ENCODE measurements at regions not wholly inside any gene's neighbourhood (a gene's known extent, or its start where the extent isn't known, plus 50 kb on each side); places are given as distances from the start of the nearest gene placed in this dataset.

- peak; percentile 12 for DNase-seq
Observed at GRCh38 chr11:36817336-36817965, 219.4 kb upstream of the RAG2 start.

DNA sequence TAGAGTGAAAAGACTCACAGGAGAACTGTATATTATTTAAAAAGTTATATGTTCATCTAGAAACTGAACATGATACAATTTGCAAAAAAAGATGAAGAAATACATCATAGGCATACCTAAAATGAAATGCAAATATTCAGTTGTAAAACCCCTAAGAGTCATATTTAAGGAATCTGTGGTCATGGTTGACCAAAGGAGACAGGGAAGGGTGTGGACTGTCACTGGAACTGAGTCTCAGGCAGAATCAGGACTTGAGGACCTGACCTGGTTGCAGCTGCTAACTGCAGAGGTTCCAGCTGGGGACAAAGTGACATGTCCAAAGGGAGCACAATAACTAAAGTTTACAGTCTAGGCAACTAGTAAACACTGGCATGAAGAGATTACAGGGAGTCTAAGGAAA lies 211.3 kb upstream of the RAG2 start:
- no peak for DNase-seq

DNA sequence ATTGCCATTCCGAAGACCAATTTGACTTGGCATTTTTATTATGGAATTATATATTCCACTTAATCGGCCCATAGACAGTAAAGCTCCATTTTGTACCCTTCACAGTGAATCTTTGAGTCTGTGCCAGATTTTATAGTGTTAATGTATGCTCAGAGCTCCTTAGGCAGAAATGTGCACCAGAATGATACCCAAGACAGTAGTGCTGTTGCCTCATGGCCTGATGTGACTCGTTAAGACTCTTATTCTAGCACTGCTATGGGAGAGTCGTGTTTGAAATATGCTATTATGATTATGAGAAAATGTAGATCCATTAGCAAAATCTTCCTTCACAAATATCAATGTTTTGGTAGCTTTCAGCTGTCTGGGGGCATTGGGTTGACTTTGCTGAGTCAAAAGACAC lies 209.8 kb upstream of the RAG2 start:
- DNase-seq: no peak

GRCh38 chr11:36803084-36803483 lies 205.0 kb upstream of the RAG2 start:
- no peak for DNase-seq

DNA sequence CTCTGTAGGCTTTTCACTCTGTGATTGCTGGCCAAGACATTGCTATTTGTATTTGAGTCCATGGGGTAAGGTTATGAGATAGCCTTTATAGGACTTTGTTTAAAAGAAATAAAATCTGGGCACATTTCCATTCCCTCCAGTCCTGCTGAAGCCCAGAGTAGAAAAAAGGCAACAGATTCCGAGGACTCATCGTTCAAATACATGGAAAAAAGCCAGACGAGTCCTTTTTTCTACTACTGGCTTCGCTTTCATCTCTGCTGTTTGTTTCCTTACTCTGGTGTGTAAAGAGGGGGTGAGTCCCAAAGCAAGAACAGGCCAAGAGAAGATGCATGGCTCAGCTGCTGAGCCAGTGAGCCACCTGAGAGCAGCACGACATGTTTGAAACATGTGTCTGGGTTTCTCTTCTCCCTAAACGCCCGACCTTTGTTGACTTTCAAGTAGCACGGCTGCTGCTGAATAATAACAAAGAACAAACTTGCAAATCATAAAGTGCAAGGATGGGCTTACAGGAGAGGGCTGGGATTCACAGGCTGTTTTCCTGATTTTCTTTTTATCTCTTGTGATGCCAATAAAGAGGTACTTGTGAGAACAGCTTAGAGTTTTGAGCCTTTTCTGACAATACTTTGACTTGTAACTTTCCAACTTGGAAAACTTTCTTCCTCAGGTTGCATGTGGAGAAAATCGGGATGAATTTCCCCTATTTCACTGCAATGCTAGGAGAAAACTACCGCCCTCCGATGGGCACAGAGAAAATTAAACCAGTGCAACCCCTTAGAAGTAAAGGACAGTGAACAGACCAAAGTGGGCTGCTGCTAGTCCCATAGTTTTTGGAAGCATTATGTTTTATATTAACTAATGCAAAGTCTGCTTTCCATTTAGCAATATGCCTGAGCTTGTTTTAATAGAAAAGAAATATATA lies 195.2 kb upstream of the RAG2 start:
- no peak for DNase-seq

DNA sequence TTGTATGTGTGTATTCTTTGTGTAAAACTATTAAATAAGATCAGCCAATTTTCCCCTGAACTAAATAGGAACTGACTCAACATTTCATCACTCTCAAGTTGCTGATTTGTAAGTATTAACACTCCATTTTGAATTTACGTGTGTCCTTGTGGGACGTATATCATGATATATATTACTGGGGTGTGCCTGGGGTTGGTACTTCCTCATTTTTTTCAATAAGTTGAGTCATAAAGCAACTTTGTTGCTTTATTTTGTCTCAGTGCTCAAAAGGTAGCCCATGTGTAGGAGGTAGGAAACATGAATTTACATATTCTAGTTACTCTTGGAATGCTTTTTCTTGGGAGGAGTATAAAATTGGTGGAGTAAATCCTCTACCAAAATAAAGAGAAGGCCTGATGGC lies 193.9 kb upstream of the RAG2 start:
- no peak for DNase-seq

DNA sequence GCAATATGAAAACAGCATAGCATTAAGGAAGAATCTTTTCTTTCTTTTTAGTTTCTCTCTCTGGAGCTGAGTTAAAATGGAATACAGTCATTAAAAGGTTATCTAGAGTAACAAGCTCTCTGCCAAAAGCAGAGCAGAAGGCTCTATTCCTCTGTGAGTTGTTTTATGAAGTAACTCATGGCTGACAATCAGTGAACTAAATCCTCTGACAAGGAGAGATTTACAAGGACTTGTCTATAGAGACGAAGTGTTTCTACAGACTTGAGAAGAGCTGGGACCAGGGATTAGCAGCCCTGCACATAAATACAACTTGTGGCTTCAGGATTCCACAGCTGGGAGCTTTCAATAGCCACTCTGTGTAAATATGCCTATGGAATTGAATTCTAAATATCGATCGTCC lies 192.5 kb upstream of the RAG2 start:
- DNase-seq: no peak

DNA sequence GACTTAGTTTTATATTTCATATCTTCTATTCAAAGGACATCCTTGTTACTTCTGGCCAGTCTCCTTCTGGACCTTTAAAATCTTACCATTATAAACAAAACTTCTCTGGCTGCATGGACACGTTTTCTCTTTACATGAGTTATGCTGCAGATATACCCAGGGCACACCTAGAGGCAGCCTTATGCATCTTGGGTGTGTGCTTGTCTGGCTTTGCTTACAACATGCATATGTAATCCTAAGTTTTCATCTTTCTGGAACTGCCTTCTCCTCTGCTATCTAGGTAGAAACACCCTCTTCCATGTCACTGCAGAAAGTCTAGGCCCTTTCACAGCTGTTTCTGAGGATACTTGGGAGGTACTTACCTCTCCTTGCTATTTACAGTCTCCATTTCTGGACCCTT lies 185.8 kb upstream of the RAG2 start:
- DNase-seq: no peak

DNA sequence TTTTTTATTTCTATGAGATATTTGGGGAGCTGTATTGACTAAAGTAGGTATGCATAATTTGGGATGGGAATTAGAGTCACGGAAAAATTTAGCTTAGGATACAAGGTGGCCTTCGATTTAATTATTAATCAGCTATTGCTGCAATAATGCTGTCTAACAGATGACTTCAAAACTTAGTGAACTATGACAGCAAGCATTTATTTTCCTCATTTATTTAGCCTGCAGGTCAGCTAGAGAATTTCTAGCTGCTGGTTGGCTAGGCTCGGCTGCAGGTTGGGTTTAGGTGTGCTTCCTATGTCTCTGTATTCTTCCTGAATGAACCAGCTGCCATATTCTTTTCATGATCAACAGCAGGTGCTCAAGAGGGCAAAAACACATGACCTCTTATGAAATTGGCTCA lies 181.8 kb upstream of the RAG2 start:
- DNase-seq: no peak

DNA sequence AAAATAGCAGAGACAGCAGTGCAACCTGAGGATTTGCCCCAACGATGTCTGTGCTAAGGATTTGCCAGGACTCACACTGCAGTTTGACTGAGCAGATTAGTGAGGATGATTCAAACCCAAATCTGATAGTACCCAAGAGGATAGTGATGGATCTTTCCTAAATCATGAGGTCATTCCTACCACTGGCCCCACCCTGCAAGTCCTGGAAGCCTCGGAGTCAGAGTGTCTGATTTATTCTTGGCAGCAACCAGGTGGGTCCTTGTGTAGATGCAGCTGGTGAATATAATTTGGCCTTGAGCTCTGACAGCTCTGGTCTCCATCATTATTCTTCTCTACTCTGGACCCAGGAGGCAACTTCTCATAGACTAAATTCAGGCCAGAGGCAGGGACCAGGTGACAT lies 179.3 kb upstream of the RAG2 start:
- DNase-seq: no peak

DNA sequence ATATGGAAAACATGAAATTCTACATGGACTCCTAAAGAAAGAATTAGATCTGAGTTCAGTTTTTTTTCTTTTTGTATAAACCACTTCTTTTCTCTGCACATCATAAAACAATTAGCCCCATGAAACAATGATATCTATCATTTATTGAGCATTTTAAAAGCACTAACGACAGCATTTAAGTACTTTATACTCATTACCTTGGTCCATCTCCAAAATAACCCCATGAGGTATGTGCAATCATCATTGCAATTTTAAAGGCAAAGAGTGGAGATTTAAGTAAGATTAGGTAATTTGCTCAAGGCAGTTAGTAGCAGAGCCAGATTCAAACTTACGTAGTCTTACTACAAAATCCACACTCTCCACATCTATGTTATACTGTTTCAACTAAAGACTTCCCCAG lies 177.7 kb upstream of the RAG2 start:
- DNase-seq: no peak

- no peak for DNase-seq
Observed at GRCh38 chr11:36775130-36775529, 177.1 kb upstream of the RAG2 start.

DNA sequence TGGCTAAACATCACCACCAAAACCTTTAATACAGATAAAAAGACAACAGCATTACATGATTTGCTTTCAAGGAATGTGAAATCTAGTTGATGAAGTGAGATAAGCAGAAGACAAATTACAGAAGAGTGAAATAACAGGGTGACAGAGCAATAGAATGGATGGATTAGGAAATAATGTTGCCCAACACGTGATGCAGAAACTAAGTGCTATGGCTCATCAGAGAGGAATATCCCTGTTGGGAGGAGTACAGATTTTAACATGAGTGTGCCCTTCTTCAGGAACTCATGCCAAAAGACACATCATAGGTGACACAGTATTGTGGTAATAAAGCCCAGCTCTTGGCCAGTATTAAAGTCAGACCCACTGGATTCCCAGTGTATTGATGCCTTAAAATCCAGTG lies 176.6 kb upstream of the RAG2 start:
- no peak for DNase-seq

- DNase-seq: peak; percentile 84
Observed at GRCh38 chr11:36763187-36763586, 165.2 kb upstream of the RAG2 start.

- no peak for DNase-seq
Observed at GRCh38 chr11:36757075-36757474, 159.0 kb upstream of the RAG2 start.

DNA sequence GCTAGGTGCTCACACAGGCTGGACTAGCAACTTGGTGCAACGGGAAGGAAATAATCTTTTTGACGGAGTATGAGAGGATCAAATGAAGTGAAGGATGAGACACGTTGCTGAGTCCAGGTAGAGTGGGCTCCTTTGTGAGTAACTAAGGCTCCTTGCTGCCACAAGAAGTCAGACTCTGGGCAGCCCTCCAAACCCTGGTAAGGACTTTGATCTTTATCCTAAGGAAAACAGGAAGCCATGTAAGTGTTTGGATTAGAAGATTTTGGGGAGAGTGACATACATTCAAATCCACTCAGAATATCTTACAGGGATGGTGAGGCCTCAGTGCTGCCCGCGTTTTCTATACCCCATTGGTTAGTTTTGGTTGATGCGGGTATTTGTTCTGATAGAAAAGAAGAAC lies 155.9 kb upstream of the RAG2 start:
- no peak for DNase-seq

- DNase-seq: no peak
Observed at GRCh38 chr11:36751996-36752395, 154.0 kb upstream of the RAG2 start.

GRCh38 chr11:36751335-36751781 lies 153.3 kb upstream of the RAG2 start:
- no peak for DNase-seq

GRCh38 chr11:36750349-36750748 lies 152.3 kb upstream of the RAG2 start:
- DNase-seq: peak; percentile 78

DNA sequence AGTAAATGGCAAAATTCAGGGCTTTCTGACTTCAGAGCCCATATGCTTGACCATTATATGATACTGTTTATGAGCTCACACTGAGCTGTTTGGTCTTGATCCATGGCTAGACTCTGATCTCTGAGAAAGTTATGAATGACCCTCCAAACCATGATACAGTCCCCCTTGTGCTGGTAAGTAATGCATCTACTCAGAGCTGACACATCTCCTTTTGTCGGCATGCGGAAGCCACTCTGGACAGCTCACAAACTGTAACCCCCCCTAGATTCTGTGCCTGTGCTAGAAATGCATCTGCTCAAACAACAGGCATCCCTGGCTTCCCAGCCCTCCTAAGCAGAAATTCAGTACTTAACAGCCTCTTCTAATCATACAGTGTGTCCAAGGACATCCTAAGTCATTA lies 150.8 kb upstream of the RAG2 start:
- no peak for DNase-seq

GRCh38 chr11:36746886-36747710 lies 149.1 kb upstream of the RAG2 start:
- DNase-seq: peak; percentile 95

DNA sequence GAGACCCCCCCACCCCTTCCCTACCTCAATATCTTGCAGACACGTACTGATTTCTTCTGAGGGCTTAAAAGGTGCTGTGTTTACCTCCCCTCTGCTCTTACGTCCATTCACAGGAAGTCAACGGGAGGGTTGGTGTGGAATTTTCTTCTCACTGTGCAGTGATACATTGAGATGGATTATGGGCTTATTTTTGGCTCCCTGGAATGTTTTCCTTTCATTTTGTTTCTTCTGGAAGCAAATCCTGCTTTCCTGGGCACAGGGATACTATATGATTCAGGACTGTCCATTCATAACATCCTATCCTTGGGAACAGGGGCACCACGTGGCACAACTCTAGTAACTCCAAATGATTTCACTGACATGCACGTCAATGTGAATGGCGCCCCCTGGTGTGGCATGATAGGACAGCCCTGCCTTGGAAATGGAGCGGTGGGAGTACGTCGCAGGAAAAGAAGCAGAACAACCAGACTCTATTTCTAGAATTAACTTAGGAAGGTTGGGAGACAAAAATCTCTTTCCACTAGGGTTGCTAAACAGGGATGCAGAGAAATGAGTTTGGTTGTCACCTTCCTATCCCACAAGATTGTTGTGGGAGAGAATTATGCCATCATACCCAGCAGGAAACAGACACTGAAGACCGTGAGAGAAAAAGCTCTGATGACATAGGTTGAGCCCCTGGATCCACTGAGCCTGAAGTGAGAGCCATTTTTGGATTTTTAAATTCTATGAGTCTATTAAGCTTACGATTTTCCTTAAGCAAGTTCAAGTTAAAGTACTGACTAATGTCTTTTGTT lies 146.5 kb upstream of the RAG2 start:
- peak; percentile 80 for DNase-seq

GRCh38 chr11:36743039-36743438 lies 145.0 kb upstream of the RAG2 start:
- DNase-seq: no peak
